ENCODE measurements at regions not wholly inside any gene's neighbourhood (a gene's known extent, or its start where the extent isn't known, plus 50 kb on each side); places are given as distances from the start of the nearest gene placed in this dataset.
A peak's percentile ranks its signal among the peaks of the same experiment; 100 is the strongest.
"Not testable (repeated sequence)": the region's sequence is repeated elsewhere in the genome, so short reads cannot be mapped to it uniquely, and the experiment has no call there.

- FAIRE-seq, result no peak
Observed at GRCh38 chr7:119903085-119903484, 369.9 kb upstream of the KCND2 start.

GRCh38 chr7:119905495-119905894, 367.5 kb upstream of the KCND2 start:
- FAIRE-seq, result peak; percentile 30

- FAIRE-seq, result no peak
Observed at GRCh38 chr7:119908948-119909347, 364.0 kb upstream of the KCND2 start.

GRCh38 chr7:119914119-119914518, 358.9 kb upstream of the KCND2 start:
- not testable (repeated sequence) for FAIRE-seq

GRCh38 chr7:119916501-119916900, 356.5 kb upstream of the KCND2 start:
- peak; percentile 74 for FAIRE-seq

GRCh38 chr7:119918185-119918584, 354.8 kb upstream of the KCND2 start:
- FAIRE-seq, result no peak

GRCh38 chr7:119919986-119920385, 353.0 kb upstream of the KCND2 start:
- FAIRE-seq, result no peak

- no peak for FAIRE-seq
Observed at GRCh38 chr7:119925581-119926289, 347.2 kb upstream of the KCND2 start.

GRCh38 chr7:119929891-119930290, 343.1 kb upstream of the KCND2 start:
- FAIRE-seq, result no peak

GRCh38 chr7:119931230-119931824, 341.6 kb upstream of the KCND2 start:
- FAIRE-seq, result no peak

- peak; percentile 98 for FAIRE-seq
Observed at GRCh38 chr7:119935418-119936025, 337.5 kb upstream of the KCND2 start.

- FAIRE-seq, result no peak
Observed at GRCh38 chr7:119936836-119937235, 336.1 kb upstream of the KCND2 start.

GRCh38 chr7:119937745-119938144, 335.2 kb upstream of the KCND2 start:
- FAIRE-seq, result peak; percentile 67

- no peak for FAIRE-seq
Observed at GRCh38 chr7:119943942-119944600, 328.9 kb upstream of the KCND2 start.

- FAIRE-seq, result no peak
Observed at GRCh38 chr7:119944601-119944972, 328.4 kb upstream of the KCND2 start.

GRCh38 chr7:119945822-119946221, 327.2 kb upstream of the KCND2 start:
- no peak for FAIRE-seq

GRCh38 chr7:119949053-119949452, 323.9 kb upstream of the KCND2 start:
- FAIRE-seq, result no peak

- not testable (repeated sequence) for FAIRE-seq
Observed at GRCh38 chr7:119950390-119951041, 322.5 kb upstream of the KCND2 start.

GRCh38 chr7:119951614-119952013, 321.4 kb upstream of the KCND2 start:
- FAIRE-seq, result not testable (repeated sequence)

GRCh38 chr7:119957335-119957734, 315.6 kb upstream of the KCND2 start:
- no peak for FAIRE-seq

- FAIRE-seq, result no peak
Observed at GRCh38 chr7:119959811-119960210, 313.2 kb upstream of the KCND2 start.

- FAIRE-seq, result no peak
Observed at GRCh38 chr7:119963654-119964053, 309.3 kb upstream of the KCND2 start.

- FAIRE-seq, result no peak
Observed at GRCh38 chr7:119964065-119964464, 308.9 kb upstream of the KCND2 start.
